ENCODE measurements at regions not wholly inside any gene's neighbourhood (a gene's known extent, or its start where the extent isn't known, plus 50 kb on each side); places are given as distances from the start of the nearest gene placed in this dataset.

- in situ Hi-C loops (cut with HindIII; ENCODE audit: low pct_unique_long_range_greater_than_20kb, low sequenced_read_pairs) = no loop called here
- no peak for DNase-seq (ENCODE audit: low read depth, low spot score)
These were observed 148.6 kb upstream of the LINGO1 start for GRCh38 chr15:77781151-77781945.

- no peak for DNase-seq (ENCODE audit: low read depth, low spot score)
- in situ Hi-C loops (cut with HindIII; ENCODE audit: low pct_unique_long_range_greater_than_20kb, low sequenced_read_pairs) = no loop called here
These were observed 146.1 kb upstream of the LINGO1 start for GRCh38 chr15:77778802-77779201.

- in situ Hi-C loops (cut with HindIII; ENCODE audit: low pct_unique_long_range_greater_than_20kb, low sequenced_read_pairs) = no loop called here
- DNase-seq (ENCODE audit: low read depth, low spot score) = no peak
These were observed 143.1 kb upstream of the LINGO1 start for GRCh38 chr15:77775837-77776236.

DNA sequence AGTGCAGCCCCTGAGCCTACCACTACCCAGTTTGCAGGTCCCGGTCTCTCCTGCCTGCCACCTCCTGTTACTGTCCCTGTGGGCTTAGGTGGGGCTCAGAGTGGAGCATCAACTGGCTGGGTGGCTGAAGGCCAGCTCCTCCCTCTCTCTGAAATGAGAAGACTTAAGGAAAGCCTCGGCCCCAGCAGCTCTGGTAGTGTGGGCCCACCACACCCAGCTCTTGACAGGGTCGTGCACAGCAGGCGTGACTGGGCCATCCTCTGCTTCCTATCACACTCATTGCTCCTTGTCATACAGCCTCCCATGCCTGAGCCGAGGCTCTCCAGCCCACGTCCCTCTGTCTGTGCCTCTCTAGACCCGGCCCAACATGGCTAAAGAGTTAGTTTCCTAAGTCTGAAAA, 142.7 kb upstream of the LINGO1 start:
- no peak for DNase-seq (ENCODE audit: low read depth, low spot score)
- in situ Hi-C loops (cut with HindIII; ENCODE audit: low pct_unique_long_range_greater_than_20kb, low sequenced_read_pairs) = no loop called here

DNA sequence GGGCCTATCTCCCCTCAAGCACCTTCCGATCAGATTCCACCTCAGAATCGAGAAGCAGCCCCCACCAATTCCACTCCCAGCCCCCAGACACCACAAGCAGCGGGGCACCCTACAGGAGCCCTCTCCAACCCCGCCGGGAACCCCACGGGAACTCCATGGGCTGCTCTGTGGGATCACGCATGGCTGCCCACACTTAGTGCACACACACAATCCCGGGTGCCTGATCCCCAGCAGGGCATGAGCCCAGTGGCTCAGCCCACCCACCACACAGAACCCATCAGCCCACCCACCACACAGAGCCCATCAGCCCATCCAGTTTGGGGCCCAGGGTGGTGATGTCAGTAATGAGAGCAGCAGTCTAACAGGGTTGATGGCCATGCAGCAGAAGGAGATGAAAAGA, 141.6 kb upstream of the LINGO1 start:
- no peak for DNase-seq (ENCODE audit: low read depth, low spot score)
- in situ Hi-C loops (cut with HindIII; ENCODE audit: low pct_unique_long_range_greater_than_20kb, low sequenced_read_pairs) = no loop called here

DNA sequence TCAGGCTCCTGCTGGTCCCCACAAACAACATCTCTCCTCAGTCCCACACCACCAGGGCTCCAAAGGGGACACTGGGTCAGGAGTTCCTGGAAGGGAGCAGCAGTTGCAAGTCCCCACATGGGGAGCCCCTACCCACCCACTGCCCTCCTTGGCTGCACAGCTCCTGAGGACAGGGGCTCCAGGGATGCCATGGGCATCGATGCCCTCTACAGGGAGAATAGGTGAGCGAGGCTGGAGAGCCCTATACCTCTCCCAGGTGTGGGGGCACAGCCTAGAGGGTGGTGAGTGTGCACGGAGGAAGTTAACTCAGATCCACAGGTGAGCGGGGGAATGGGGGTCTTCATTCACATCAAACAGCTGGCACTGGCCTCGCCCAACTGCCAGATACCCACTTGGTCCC, 141.2 kb upstream of the LINGO1 start:
- no peak for DNase-seq (ENCODE audit: low read depth, low spot score)
- in situ Hi-C loops (cut with HindIII; ENCODE audit: low pct_unique_long_range_greater_than_20kb, low sequenced_read_pairs) = no loop called here

DNA sequence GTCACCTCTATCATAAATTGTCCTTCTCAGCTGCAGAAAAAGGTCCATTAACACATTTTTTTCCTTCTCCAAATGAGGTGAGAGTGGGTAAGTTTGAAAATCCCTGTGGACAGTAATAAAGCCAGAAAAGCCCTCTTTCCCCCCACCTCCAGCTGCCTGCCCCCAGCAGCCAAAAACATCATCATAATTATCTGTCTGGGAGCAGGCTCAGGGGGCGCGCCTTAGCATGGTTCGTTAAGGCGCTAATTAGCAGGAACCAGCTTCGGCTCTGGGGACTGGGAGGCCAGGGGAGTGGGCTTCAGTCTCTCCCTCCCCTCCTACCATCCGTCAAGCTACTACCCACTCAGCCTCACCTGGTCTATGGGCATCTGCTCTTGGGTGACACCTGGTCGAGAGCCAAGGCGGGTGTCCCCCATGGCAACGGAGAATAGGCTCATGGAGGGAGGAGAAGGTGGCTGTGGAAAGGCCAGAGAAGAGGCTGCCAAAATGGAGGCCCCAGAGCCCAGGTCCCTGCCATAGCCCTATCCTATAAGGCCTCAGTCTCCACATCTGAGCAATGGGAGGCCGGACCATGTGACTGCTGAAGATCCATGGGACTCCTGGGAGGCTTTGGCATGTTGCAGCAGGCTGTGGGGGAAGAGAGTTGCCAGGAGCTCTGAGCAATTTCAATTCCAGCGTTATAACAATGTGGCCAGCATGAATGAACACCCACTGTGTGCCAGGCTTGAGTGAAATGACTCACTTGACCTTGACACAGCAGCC, 140.1 kb upstream of the LINGO1 start:
- in situ Hi-C loops (cut with HindIII; ENCODE audit: low pct_unique_long_range_greater_than_20kb, low sequenced_read_pairs) = no loop called here
- no peak for DNase-seq (ENCODE audit: low read depth, low spot score)

GRCh38 chr15:77771616-77772015, 138.9 kb upstream of the LINGO1 start:
- in situ Hi-C loops (cut with HindIII; ENCODE audit: low pct_unique_long_range_greater_than_20kb, low sequenced_read_pairs) = no loop called here
- no peak for DNase-seq (ENCODE audit: low read depth, low spot score)

GRCh38 chr15:77769700-77770099, 137.0 kb upstream of the LINGO1 start:
- in situ Hi-C loops (cut with HindIII; ENCODE audit: low pct_unique_long_range_greater_than_20kb, low sequenced_read_pairs) = no loop called here
- DNase-seq (ENCODE audit: low read depth, low spot score) = no peak

DNA sequence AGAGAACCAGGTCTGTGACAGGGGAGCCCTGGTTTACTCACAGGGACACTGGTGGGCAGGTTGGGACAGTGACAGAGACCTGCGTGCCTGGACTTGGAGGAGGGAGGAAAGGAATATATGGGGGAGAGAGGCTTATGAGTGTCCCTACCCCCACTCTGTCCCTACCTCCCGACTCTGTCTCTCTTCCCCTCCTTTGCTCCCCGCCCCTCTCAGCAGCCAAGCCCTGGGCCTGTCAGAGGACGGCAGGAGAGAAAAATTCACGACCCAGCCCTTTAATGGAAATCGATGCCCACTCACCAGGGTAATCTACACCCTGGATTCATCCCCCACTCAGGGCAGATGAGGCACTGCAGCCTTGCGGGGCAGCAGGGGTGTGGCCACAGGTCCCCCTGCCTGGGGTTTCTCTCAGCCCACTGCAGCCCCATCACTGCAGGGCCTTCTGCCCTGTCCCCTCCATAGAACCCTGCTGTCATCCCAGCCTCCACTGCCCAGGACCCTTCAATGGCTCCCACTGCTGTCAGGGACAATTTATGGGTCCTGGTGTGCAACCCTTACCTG, 135.9 kb upstream of the LINGO1 start:
- DNase-seq (ENCODE audit: low read depth, low spot score) = no peak
- in situ Hi-C loops (cut with HindIII; ENCODE audit: low pct_unique_long_range_greater_than_20kb, low sequenced_read_pairs) = no loop called here

DNA sequence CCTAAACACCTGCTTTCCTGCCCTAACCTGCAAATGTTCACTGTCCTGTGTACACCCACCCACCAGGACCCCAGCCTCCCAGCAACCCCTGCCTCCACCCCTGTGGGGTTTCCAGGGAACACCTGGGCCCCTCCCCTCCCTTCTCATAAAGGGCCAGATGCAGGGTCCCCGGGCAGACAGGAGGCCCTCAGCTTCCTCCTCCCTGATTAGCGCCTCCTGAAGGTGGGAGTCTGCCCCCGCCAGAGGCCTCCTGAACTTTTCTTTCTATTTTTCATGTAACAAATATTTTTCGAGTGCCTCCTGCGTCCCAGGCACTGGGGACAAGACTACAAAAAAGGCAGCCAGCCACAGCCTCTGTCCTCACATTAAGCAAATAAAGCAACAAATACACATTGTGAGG, 135.4 kb upstream of the LINGO1 start:
- in situ Hi-C loops (cut with HindIII; ENCODE audit: low pct_unique_long_range_greater_than_20kb, low sequenced_read_pairs) = no loop called here
- no peak for DNase-seq (ENCODE audit: low read depth, low spot score)

- in situ Hi-C loops (cut with HindIII; ENCODE audit: low pct_unique_long_range_greater_than_20kb, low sequenced_read_pairs) = no loop called here
- no peak for DNase-seq (ENCODE audit: low read depth, low spot score)
These were observed 131.4 kb upstream of the LINGO1 start for GRCh38 chr15:77764095-77764494.

- DNase-seq (ENCODE audit: low read depth, low spot score) = no peak
These were observed 130.1 kb upstream of the LINGO1 start for GRCh38 chr15:77762747-77763355.

DNA sequence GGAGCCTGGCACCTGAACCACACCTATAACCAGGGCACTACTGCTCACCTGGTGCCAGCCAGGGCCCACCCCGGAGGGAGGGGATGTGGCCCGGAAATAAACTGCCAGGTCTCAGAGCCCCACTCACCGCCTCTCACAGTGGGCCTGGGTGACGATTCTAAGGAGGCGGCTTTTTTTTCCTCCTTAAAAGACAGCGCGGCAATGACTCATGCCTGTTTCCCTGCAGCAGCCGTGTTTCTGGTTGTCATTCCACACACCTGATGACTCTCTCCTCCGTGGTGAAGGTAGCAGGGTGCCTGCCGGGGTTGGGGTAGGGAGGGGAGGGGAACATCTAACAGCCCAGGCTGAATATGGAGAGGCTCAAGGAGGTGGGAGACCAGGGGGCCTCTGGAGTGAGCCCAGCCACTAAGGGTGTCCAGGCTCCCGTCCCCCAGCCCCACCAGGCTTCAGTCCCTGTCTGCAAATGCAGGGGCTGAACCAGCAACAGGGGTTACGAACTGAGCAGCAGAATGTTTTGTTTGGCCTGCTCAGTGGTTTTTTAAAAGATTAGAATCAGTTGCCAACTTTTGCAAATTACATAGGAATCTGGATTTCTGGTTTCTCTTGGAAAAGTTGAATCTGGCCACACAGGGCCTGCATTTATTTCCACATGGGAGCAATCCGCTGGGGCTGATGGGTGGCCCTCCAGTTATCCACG, 127.3 kb upstream of the LINGO1 start:
- no peak for DNase-seq (ENCODE audit: low read depth, low spot score)
- in situ Hi-C loops (cut with HindIII; ENCODE audit: low pct_unique_long_range_greater_than_20kb, low sequenced_read_pairs) = no loop called here

More at GRCh38 chr15:77762747-77763355, 130.1 kb upstream of the LINGO1 start:
- in situ Hi-C loops (cut with HindIII; ENCODE audit: low pct_unique_long_range_greater_than_20kb, low sequenced_read_pairs) = no loop called here

GRCh38 chr15:77753939-77754338, 121.2 kb upstream of the LINGO1 start:
- DNase-seq (ENCODE audit: low read depth, low spot score) = no peak
- in situ Hi-C loops (cut with HindIII; ENCODE audit: low pct_unique_long_range_greater_than_20kb, low sequenced_read_pairs) = no loop called here

GRCh38 chr15:77753281-77753873, 120.7 kb upstream of the LINGO1 start:
- peak; percentile 9 for DNase-seq (ENCODE audit: low read depth, low spot score)
- in situ Hi-C loops (cut with HindIII; ENCODE audit: low pct_unique_long_range_greater_than_20kb, low sequenced_read_pairs) = no loop called here

- in situ Hi-C loops (cut with HindIII; ENCODE audit: low pct_unique_long_range_greater_than_20kb, low sequenced_read_pairs) = no loop called here
These were observed 117.4 kb upstream of the LINGO1 start for GRCh38 chr15:77749998-77750540.

More at GRCh38 chr15:77749998-77750540, 117.4 kb upstream of the LINGO1 start:
- no peak for DNase-seq (ENCODE audit: low read depth, low spot score)

All from SK-MEL-5 (cell line).